HG03469 (cell line): ENCODE measurements at regions not wholly inside any gene's neighbourhood (a gene's known extent, or its start where the extent isn't known, plus 50 kb on each side); places are given as distances from the start of the nearest gene placed in this dataset.

ENCODE experiments used
- ATAC-seq: cut with Tn5 transposase; IDR thresholded peaks from one replicate; pipeline ENCODE4 v1.9.1; 2021; ENCODE audit warnings: mild to moderate bottlenecking, moderate library complexity, moderate number of reproducible peaks; ENCODE audit not compliant: unreplicated experiment

DNA sequence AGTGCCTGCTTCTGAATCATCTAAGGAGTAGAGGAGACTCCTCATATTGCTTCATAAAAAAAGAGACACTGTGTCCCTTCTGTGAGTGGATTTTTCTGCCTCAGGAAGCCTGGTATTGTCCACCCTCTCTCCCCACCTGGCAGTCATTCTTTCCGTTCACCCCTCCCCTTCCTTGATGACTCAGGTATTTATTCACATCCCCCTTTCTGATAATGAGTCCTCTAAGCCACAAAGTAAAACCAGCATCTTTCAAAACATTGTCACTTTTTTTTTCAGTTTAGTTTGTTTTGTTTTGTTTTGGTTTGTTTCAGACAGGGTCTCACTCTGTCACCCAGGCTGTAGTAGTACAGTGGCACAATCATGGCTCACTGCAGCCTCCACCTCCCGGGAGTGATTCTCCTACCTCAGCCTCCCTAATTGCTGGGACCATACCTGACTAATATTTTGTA lies 65.2 kb upstream of the UBE2E1 start:
- ATAC-seq = peak; percentile 56

DNA sequence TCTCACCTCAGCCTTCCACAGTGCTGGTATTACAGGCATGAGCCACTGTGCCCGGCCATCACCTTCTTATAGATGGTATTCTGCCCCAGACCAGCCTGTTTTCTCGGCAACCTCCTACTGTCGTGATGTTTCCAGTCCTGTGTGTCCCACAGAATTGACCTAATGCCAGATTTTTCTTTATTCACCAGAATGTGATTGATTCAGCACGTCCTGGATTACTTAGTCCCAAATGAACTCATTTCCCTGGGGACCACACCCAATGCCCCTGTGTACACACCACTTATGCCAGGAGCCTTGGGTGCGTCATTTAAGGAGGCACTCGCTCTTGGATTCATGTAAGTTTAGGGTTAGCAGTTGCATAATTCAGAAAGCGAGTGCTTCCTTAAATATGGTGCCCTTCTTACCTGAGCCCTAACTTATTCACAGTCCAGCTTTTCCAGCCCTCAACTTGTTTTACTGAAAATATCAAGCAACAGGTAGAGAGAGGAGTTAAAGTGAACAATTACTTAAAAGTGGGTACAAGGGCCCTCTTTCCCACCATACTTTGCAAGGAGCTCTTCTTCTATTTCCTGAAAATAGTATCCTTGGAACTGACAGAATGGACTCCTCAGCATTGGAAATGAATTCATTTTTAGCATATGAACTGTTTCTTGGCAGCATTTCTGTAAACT lies 64.6 kb upstream of the UBE2E1 start:
- ATAC-seq = no peak

DNA sequence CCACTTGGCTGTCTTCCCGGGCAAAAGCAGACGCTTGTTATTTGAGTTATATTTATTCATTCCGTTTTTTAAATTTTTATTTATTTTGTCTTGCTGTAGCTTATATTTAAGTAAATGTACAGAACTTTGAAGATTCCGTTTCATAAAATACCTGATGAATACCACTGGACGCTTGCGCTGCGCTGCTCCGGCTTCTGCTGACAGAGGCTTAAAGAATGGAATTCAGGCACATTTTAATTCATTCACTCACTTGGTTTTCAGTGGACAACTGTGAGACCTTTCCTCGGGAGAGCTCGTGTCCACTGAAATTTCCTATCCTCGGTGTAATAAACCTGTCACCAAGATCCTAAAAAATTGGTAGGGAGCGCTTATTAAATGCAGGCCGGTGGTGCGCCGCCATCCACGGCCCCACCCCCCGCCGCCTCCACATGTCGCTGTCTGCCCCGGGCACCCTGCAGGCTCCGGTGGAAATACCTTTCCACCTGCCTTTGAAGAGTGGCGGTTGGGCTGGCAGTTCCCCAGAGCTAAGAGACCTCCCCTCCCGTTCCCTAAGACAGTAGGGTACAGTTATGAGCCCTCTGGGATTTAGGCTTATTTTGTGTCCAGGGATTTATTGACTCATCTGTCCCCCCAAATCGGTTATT lies 62.5 kb upstream of the UBE2E1 start:
- no peak for ATAC-seq

DNA sequence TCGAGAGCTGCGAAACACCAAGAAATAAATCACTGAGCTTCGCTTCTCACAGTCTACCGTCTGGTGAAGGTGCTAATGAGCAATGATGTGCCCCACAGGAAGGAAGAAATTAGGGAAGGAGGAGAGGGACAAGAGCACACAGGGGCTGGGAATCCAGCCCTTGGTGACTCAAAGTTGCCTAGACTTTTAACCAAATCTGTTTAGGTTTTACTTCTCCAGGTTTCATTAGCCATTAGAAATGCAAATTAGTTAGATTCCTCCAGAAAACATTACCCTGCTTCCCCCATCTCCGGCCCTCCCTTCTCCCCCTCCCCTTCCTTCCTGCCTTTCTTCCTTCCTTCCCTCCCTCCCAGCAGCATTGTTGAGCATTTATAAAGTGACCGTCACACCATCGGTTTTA lies 59.3 kb upstream of the UBE2E1 start:
- ATAC-seq = no peak

DNA sequence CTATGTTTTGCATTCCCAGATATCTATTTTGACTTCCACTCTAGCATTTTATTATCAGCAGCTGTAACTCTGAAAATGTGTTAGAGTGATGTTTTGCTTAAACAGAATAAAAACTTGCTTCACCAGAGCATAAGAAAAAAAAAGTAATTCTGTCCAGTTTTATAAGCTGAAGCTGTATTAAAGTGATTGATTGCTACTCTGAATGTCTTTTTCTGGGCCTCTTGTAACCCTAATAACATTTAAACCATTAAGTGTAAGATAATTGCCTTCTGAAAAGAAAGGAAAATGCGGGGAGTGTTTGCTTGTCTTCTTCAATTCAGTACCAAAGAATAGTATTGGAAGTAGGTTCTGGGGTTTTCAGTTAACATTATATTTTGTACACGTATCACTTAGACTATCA lies 57.9 kb upstream of the UBE2E1 start:
- no peak for ATAC-seq

DNA sequence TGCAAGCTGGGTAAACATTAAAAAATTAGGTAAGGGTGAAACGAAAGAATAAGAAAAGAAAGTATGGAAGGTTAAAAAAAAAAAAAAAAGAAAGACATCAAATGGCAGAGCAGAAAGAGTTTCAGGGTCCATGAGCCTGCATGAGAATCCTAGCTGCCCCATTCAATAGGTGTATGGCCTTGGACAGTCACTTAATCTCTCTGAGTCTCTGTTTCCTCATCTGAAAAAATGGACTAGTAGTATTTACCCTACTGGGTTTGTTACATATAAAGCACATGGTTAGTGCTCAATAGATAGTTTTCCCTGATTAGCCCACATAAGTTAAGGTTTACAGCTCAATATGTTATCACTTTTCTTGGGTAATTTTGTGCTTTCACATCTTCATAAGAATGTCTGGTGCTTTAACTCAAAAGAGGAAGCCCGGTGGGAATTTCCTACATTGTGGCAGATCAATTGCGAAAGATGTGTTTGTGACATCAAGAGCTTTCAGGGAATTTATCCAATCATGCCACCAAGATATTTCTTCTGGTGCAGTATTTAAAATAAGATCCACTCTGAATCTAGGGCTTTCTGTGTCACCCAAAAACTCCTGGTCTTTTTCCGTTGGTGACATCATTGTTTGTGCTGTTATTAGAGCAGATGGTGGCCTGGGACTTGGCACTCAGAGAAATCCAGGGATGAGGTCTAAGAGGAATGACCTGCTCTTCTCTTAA lies 57.2 kb upstream of the UBE2E1 start:
- ATAC-seq = no peak

DNA sequence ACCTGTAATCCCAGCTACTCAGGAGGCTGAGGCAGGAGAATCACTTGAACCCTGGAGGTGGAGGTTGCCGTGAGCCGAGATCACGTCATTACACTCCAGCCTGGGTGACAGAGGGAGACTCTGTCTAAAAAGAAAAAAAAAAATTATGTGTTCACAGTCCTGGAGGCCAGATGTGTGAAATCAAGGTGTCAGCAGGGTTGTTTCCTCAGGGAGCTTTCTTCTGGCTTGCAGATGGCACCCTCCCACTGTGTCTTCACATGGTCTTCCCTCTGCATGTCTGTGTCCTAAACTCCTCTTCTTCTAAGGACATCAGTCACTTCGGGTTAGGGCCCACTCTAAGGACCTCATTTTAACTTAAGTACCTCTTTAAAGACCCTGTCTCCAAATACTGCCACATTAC lies 56.1 kb upstream of the UBE2E1 start:
- ATAC-seq = no peak

DNA sequence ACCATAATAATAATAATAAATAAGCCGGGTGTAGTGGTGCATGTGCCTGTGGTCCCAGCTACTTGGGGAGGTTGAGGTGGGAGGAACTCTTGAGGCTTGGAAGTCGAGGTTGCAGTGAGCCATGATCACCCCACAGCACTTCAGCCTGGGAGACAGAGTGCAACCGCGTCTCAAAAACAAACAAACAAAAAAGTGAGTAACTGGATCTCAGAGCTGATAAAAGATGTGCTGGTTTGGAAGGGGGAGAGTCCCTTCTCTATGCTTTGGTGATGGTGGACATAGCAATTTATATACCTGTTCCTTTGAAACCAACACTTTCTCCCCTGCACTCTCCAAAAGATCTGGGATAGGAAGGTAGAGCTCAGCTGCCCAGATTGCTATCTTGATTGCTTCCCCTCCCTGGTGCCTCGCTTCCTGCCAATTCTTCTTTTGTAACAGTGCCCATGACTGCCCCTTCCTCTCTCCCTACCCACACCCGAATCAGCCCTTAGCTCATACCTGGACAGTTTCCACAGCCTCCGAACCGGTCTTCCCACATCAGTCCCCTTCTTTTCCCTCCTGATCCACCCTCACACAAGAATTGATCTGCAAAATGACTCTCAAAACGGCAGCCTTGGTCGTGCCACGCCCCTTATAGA lies 55.1 kb upstream of the UBE2E1 start:
- ATAC-seq = no peak

DNA sequence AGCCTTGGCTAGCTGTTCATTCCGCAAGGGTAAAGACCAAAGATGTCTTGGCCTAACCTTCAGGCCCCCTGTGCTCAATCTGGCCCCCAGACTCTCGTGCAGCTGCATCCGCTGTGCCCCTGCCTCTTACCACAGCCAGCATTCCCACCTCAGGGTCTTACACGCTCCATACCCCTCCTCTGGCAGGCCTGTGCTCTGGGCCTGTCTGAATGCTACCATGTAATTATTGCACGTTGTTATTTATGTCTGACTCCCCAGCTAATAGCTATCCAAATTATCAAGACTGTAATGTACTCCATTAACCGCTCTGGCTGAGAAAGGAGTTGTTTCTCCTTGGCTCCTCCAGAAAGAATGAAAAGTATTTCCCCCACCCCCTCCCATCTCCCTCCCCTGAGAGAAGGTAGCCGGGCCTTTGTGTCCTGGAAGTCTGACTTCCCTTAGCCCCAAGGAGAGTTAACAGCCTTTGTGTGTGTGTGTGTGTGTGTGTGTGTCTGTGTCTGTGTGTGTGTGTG lies 54.5 kb upstream of the UBE2E1 start:
- ATAC-seq = no peak

DNA sequence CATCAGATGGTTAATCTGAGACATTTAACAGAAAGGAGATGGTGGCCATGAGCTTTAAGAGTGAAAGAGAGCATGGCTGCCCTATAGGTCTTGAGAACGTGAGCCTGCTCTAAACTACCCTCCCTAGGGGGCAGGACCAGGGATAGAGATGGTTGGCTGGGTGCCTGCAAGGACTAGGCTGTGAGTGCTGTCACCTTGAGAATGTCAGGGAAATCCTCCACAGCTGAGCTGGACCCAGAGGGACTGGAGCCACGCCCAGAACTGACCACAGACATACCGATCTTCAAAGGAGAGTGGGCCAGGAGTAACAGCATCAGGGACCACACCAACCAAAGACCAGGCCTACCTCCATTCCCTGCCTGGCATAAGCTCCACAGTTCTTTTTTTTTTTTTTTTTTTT lies 53.6 kb upstream of the UBE2E1 start:
- ATAC-seq = no peak

DNA sequence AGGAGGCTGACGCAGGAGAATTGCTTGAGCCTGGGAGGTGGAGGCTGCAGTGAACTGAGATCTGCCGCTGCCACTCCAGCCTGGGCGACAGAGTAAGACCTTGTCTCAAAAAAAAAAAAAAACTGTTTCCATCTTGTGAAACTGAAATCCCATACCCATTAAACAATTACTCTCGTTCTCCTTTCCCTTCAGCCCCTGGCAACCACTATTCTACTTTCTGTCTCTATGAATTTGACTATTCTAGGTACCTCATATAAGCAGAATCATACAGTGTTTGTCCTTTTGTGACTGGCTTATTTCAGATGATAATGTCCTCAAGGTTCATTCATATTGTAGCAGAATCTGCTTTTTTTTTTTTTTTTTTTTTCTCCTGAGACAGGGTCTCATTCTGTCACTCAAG lies 51.5 kb upstream of the UBE2E1 start:
- no peak for ATAC-seq
